ENCODE measurements at regions not wholly inside any gene's neighbourhood (a gene's known extent, or its start where the extent isn't known, plus 50 kb on each side); places are given as distances from the start of the nearest gene placed in this dataset.
"Not testable (repeated sequence)": the region's sequence is repeated elsewhere in the genome, so short reads cannot be mapped to it uniquely, and the experiment has no call there.

- Histone ChIP-seq H3K9me3 (no peaks in the 10 kb centered on the region), H3K27ac (peak overlapping the region in 2 of 8 donors; percentile 22 to 46), H3K4me1 (peaks cover 0 to 26% (median 10%) of the 10 kb centered on the region in 6 donors), H3K4me3 (no peak overlapping the region), H3K36me3 (no peaks in the 10 kb centered on the region), H3K27me3 (replicated peaks in 1 of 7) (peaks cover 0 to 5% (median 0%) of the 10 kb centered on the region in 7 donors)
- TF ChIP-seq POLR2AphosphoS5 (IDR thresholded peaks at IDR 0.05) (peak in 2 of 3 donors; percentile 61 to 68), CTCF (IDR thresholded peaks at IDR 0.05 in 8 of 11, conservative IDR thresholded peaks at IDR 0.05 in 3 of 11) (peak in 1 of 11 experiments; percentile 18), POLR2A (IDR thresholded peaks at IDR 0.05) (no peak)
- intact Hi-C loops (cut with DNase I; ENCODE audit: low total_unique reads): no loop called here
- peak; percentile 81 for DNase-seq
- WGBS, 5 donors: 0 to 5% (median 0%) methylated on average over 2 of the region's 2 CpGs
These were observed 54.6 kb upstream of the URI1 start for GRCh38 chr19:29887442-29887855.

DNA sequence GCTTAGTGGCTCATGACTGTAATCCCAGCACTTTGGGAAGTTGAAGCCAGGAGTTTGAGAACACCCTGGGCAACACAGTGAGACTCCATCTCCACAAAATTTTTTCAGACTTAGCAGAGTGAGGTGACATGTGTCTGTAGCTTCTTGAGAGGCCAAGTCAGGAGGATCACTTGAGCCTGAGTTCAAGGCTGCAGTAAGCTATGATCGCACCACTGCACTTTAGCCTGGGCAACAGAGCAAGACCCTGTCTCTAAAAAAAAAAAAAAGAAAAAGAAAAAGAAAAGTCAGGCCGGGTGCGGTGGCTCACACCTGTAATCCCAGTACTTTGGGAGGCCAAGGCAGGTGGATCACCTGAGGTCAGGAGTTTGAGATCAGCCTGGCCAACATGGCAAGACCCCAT lies 54.0 kb upstream of the URI1 start:
- H3K4me3 ChIP-seq; H3K27ac ChIP-seq; H3K36me3 ChIP-seq; intact Hi-C loops (cut with DNase I; ENCODE audit: low total_unique reads); H3K27me3 ChIP-seq (replicated peaks in 1 of 7); DNase-seq; H3K9me3 ChIP-seq: not testable (repeated sequence)
- WGBS, 5 donors: 85 to 94% (median 91%) methylated on average over 3 of the region's 3 CpGs
- peaks cover 0 to 26% (median 10%) of the 10 kb centered on the region in 6 donors for H3K4me1 ChIP-seq

DNA sequence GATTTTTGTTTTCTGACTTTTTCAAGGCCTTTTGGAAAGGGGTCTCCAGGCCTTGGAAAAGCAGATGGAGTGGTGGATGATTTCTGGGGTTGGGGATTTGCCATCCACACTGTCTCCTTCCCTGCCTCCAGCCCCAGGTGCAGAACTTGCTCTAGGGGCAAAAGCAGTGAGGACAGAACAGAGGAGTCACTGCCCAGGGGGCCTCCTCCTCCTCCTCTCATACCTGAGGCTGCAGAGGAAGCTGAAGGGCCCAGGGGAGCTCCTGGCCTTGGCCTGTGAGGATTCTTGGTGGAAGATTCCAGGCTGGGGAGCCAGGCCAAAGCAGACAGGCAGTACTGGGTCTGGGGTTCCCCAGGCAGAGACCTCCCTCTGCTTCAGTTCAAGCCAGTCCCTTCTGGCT lies 52.3 kb upstream of the URI1 start:
- TF ChIP-seq POLR2AphosphoS5 (IDR thresholded peaks at IDR 0.05) (no peak), CTCF (IDR thresholded peaks at IDR 0.05 in 8 of 11, conservative IDR thresholded peaks at IDR 0.05 in 3 of 11) (no peak), POLR2A (IDR thresholded peaks at IDR 0.05) (no peak)
- Histone ChIP-seq H3K4me3 (no peak overlapping the region), H3K27ac (no peak overlapping the region), H3K4me1 (peaks cover 0 to 22% (median 10%) of the 10 kb centered on the region in 6 donors), H3K36me3 (no peaks in the 10 kb centered on the region), H3K27me3 (replicated peaks in 1 of 7) (no peaks in the 10 kb centered on the region), H3K9me3 (no peaks in the 10 kb centered on the region)
- DNase-seq: no peak
- intact Hi-C loops (cut with DNase I; ENCODE audit: low total_unique reads): no loop called here

DNA sequence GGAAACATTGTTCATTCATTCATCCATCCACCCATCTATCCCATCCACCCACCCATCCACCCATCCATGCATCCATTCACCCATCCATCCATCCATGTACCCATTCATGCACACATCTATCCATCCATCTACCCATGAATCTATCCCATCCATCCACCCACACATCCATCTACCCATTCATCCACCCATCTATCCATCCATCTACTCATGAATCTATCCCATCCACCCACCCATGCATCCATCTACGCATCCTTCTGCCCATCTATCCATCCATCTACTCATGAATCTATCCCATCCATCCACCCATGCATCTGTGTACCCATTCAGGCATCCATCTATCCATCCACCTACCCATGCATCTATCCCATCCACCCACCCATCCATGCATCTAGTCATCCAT lies 51.6 kb upstream of the URI1 start:
- no peak for TF ChIP-seq POLR2A (IDR thresholded peaks at IDR 0.05)
- TF ChIP-seq CTCF (IDR thresholded peaks at IDR 0.05 in 8 of 11, conservative IDR thresholded peaks at IDR 0.05 in 3 of 11): no peak
- no peak for TF ChIP-seq POLR2AphosphoS5 (IDR thresholded peaks at IDR 0.05)
- no peaks in the 10 kb centered on the region for H3K27me3 ChIP-seq (replicated peaks in 1 of 7)
- whole genome bisulfite sequencing, 5 donors: 89 to 97% (median 92%) methylated on average over 1 of the region's 1 CpG
- no peak overlapping the region for H3K27ac ChIP-seq
- DNase-seq: no peak
- no peak overlapping the region for H3K4me3 ChIP-seq
- intact Hi-C loops (cut with DNase I; ENCODE audit: low total_unique reads): no loop called here
- H3K36me3 ChIP-seq: no peaks in the 10 kb centered on the region
- peaks cover 0 to 20% (median 10%) of the 10 kb centered on the region in 6 donors for H3K4me1 ChIP-seq
- H3K9me3 ChIP-seq: no peaks in the 10 kb centered on the region

Measured in spleen (tissue), 11 donors.